Stimulated activated naive B cell treated with anti-CD40 and anti-IgM and Interleukin-4, amounts not matched to agents 10 μg/mL and 1 μg/mL and 100 μg/mL, for 72 hours (primary cell): ENCODE measurements at regions not wholly inside any gene's neighbourhood (a gene's known extent, or its start where the extent isn't known, plus 50 kb on each side); places are given as distances from the start of the nearest gene placed in this dataset.

Experiments
- ATAC-seq, 2 donors: fragments of 150-1000 bp; cut with Tn5 transposase; replicated peaks; 2 replicates each; pipeline ENCODE4 v1.10.0; 2021; ENCODE audit warnings: moderate library complexity in 1 of 2
- DNase-seq: peaks from one replicate; pipeline ENCODE4 v3.0.0; 2021
- H3K27ac Mint-ChIP-seq: one replicate; pipeline ENCODE4 v1.8.0; 2022; ENCODE audit warnings: mild to moderate bottlenecking, mixed read lengths
- H3K27me3 Mint-ChIP-seq, 2 donors: one replicate each; pipeline ENCODE4 v1.8.0; 2022; ENCODE audit warnings: mixed read lengths in 2 of 2
- H3K36me3 Mint-ChIP-seq, 2 donors: one replicate each; pipeline ENCODE4 v1.8.0; 2022; ENCODE audit warnings: mixed read lengths in 2 of 2, mild to moderate bottlenecking in 1 of 2
- H3K4me1 Mint-ChIP-seq, 2 donors: one replicate each; pipeline ENCODE4 v1.8.0; 2022; ENCODE audit warnings: mixed read lengths in 2 of 2, mild to moderate bottlenecking in 1 of 2
- H3K4me3 Mint-ChIP-seq, 2 donors: one replicate each; pipeline ENCODE4 v1.8.0; 2022; ENCODE audit warnings: mild to moderate bottlenecking in 2 of 2, mixed read lengths in 2 of 2, moderate library complexity in 1 of 2
- H3K9me3 Mint-ChIP-seq, 2 donors: one replicate each; pipeline ENCODE4 v1.8.0; 2022; ENCODE audit warnings: mixed read lengths in 2 of 2, mild to moderate bottlenecking in 1 of 2

GRCh38 chr9:21730899-21731298, 71.5 kb upstream of the MTAP start:
- no peak for DNase-seq
- H3K4me1 Mint-ChIP-seq: no peaks in the 10 kb centered on the region
- ATAC-seq: no peak

GRCh38 chr9:21741151-21741550, 61.3 kb upstream of the MTAP start:
- no peak overlapping the region for H3K4me3 Mint-ChIP-seq
- no peaks in the 10 kb centered on the region for H3K4me1 Mint-ChIP-seq
- no peaks in the 10 kb centered on the region for H3K36me3 Mint-ChIP-seq
- no peak overlapping the region for H3K27ac Mint-ChIP-seq
- H3K9me3 Mint-ChIP-seq: no peaks in the 10 kb centered on the region
- ATAC-seq: no peak
- peaks cover 10 to 29% of the 10 kb centered on the region in 2 donors for H3K27me3 Mint-ChIP-seq
- DNase-seq: no peak

More at GRCh38 chr9:21730899-21731298, 71.5 kb upstream of the MTAP start:
- Mint-ChIP-seq H3K27ac (no peak overlapping the region), H3K4me3 (no peak overlapping the region), H3K36me3 (no peaks in the 10 kb centered on the region), H3K27me3 (peaks cover 5 to 23% of the 10 kb centered on the region in 2 donors), H3K9me3 (no peaks in the 10 kb centered on the region)

- Mint-ChIP-seq H3K27ac (no peak overlapping the region), H3K27me3 (peaks cover 9 to 29% of the 10 kb centered on the region in 2 donors)
Observed at GRCh38 chr9:21744320-21744719, 58.1 kb upstream of the MTAP start.

GRCh38 chr9:21744841-21745240, 57.6 kb upstream of the MTAP start:
- no peak overlapping the region for H3K4me3 Mint-ChIP-seq
- no peaks in the 10 kb centered on the region for H3K36me3 Mint-ChIP-seq
- no peak for ATAC-seq
- H3K27ac Mint-ChIP-seq: no peak overlapping the region
- H3K9me3 Mint-ChIP-seq: no peaks in the 10 kb centered on the region
- H3K4me1 Mint-ChIP-seq: no peaks in the 10 kb centered on the region
- peaks cover 11 to 24% of the 10 kb centered on the region in 2 donors for H3K27me3 Mint-ChIP-seq
- DNase-seq: no peak

More at GRCh38 chr9:21744320-21744719, 58.1 kb upstream of the MTAP start:
- DNase-seq: no peak
- no peak overlapping the region for H3K4me3 Mint-ChIP-seq
- H3K36me3 Mint-ChIP-seq: no peaks in the 10 kb centered on the region
- H3K4me1 Mint-ChIP-seq: no peaks in the 10 kb centered on the region
- H3K9me3 Mint-ChIP-seq: no peaks in the 10 kb centered on the region
- no peak for ATAC-seq

- DNase-seq: no peak
- no peaks in the 10 kb centered on the region for H3K4me1 Mint-ChIP-seq
- no peaks in the 10 kb centered on the region for H3K36me3 Mint-ChIP-seq
- peaks cover 22% of the 10 kb centered on the region in 2 donors for H3K27me3 Mint-ChIP-seq
- no peak overlapping the region for H3K4me3 Mint-ChIP-seq
- H3K9me3 Mint-ChIP-seq: no peaks in the 10 kb centered on the region
- ATAC-seq: no peak
- no peak overlapping the region for H3K27ac Mint-ChIP-seq
Observed at GRCh38 chr9:21746550-21746949, 55.9 kb upstream of the MTAP start.

- peaks cover 21 to 27% of the 10 kb centered on the region in 2 donors for H3K27me3 Mint-ChIP-seq
- H3K4me1 Mint-ChIP-seq: no peaks in the 10 kb centered on the region
- H3K27ac Mint-ChIP-seq: no peak overlapping the region
- H3K9me3 Mint-ChIP-seq: no peaks in the 10 kb centered on the region
- H3K36me3 Mint-ChIP-seq: no peaks in the 10 kb centered on the region
- DNase-seq (no peak), ATAC-seq (no peak)
- H3K4me3 Mint-ChIP-seq: no peak overlapping the region
Observed at GRCh38 chr9:21747175-21747574, 55.3 kb upstream of the MTAP start.

GRCh38 chr9:21750021-21750735, 52.3 kb upstream of the MTAP start:
- H3K4me1 Mint-ChIP-seq: no peaks in the 10 kb centered on the region

GRCh38 chr9:21751998-21752397, 50.4 kb upstream of the MTAP start:
- no peak for DNase-seq
- Mint-ChIP-seq H3K27ac (no peak overlapping the region), H3K4me1 (no peaks in the 10 kb centered on the region), H3K36me3 (no peaks in the 10 kb centered on the region), H3K27me3 (peaks cover 24 to 43% of the 10 kb centered on the region in 2 donors), H3K4me3 (no peak overlapping the region), H3K9me3 (no peaks in the 10 kb centered on the region)
- no peak for ATAC-seq

More at GRCh38 chr9:21750021-21750735, 52.3 kb upstream of the MTAP start:
- Mint-ChIP-seq H3K27me3 (peaks cover 25 to 38% of the 10 kb centered on the region in 2 donors), H3K4me3 (no peak overlapping the region), H3K27ac (no peak overlapping the region), H3K36me3 (no peaks in the 10 kb centered on the region), H3K9me3 (no peaks in the 10 kb centered on the region)
- ATAC-seq: no peak
- DNase-seq: no peak
